Glomerular visceral epithelial cell (primary cell): ENCODE measurements at regions not wholly inside any gene's neighbourhood (a gene's known extent, or its start where the extent isn't known, plus 50 kb on each side); places are given as distances from the start of the nearest gene placed in this dataset.

Source experiments
- DNase-seq: peaks from one replicate; pipeline ENCODE4 v3.0.0-alpha.2; 2016; ENCODE audit errors: extremely low spot score

GRCh38 chr5:74378464-74378863 lies 262.1 kb downstream of the ENC1 start:
- DNase-seq = no peak

GRCh38 chr5:74376187-74376586 lies 264.3 kb downstream of the ENC1 start:
- no peak for DNase-seq

GRCh38 chr5:74375271-74375670 lies 265.3 kb downstream of the ENC1 start:
- no peak for DNase-seq

GRCh38 chr5:74374656-74375055 lies 265.9 kb downstream of the ENC1 start:
- no peak for DNase-seq

GRCh38 chr5:74373076-74373475 lies 267.5 kb downstream of the ENC1 start:
- DNase-seq = no peak

GRCh38 chr5:74372502-74373064 lies 267.9 kb downstream of the ENC1 start:
- DNase-seq = no peak

- no peak for DNase-seq
These were observed 268.5 kb downstream of the ENC1 start for GRCh38 chr5:74372051-74372450.

GRCh38 chr5:74371621-74372020 lies 268.9 kb downstream of the ENC1 start:
- DNase-seq = no peak

GRCh38 chr5:74370168-74370567 lies 270.4 kb downstream of the ENC1 start:
- no peak for DNase-seq

- DNase-seq = no peak
These were observed 271.4 kb downstream of the ENC1 start for GRCh38 chr5:74369173-74369572.

GRCh38 chr5:74367934-74368333 lies 272.6 kb downstream of the ENC1 start:
- DNase-seq = no peak

- no peak for DNase-seq
These were observed 273.2 kb downstream of the ENC1 start for GRCh38 chr5:74367241-74367733.

- DNase-seq = no peak
These were observed 274.8 kb downstream of the ENC1 start for GRCh38 chr5:74365723-74366122.

- DNase-seq = no peak
These were observed 276.0 kb downstream of the ENC1 start for GRCh38 chr5:74364507-74364906.

- no peak for DNase-seq
These were observed 276.8 kb downstream of the ENC1 start for GRCh38 chr5:74363603-74364205.

GRCh38 chr5:74361406-74362358 lies 278.8 kb downstream of the ENC1 start:
- no peak for DNase-seq

- DNase-seq = no peak
These were observed 279.9 kb downstream of the ENC1 start for GRCh38 chr5:74360535-74361210.

- DNase-seq = no peak
These were observed 282.7 kb downstream of the ENC1 start for GRCh38 chr5:74357827-74358226.

- DNase-seq = no peak
These were observed 284.4 kb downstream of the ENC1 start for GRCh38 chr5:74356009-74356695.

GRCh38 chr5:74355041-74355824 lies 285.3 kb downstream of the ENC1 start:
- DNase-seq = no peak

GRCh38 chr5:74352256-74352655 lies 288.3 kb downstream of the ENC1 start:
- DNase-seq = no peak
